Glutamatergic neuron (in vitro differentiated cells): ENCODE measurements at regions not wholly inside any gene's neighbourhood (a gene's known extent, or its start where the extent isn't known, plus 50 kb on each side); places are given as distances from the start of the nearest gene placed in this dataset.

Experiments
- DNase-seq: peaks from one replicate; pipeline ENCODE4 v3.0.0; 2022
- H3K27ac Mint-ChIP-seq: one replicate; pipeline ENCODE4 v1.8.0; 2020; ENCODE audit warnings: mild to moderate bottlenecking, mixed read lengths, inconsistent platforms; ENCODE audit not compliant: unreplicated experiment
- H3K27me3 Mint-ChIP-seq: one replicate; pipeline ENCODE4 v1.8.0; 2020; ENCODE audit warnings: mild to moderate bottlenecking, moderate library complexity, mixed read lengths, inconsistent platforms; ENCODE audit not compliant: unreplicated experiment
- H3K36me3 Mint-ChIP-seq: one replicate; pipeline ENCODE4 v1.8.0; 2020; ENCODE audit warnings: mild to moderate bottlenecking, mixed read lengths, inconsistent platforms; ENCODE audit not compliant: unreplicated experiment
- H3K4me1 Mint-ChIP-seq: one replicate; pipeline ENCODE4 v1.8.0; 2020; ENCODE audit warnings: mild to moderate bottlenecking, low read depth, mixed read lengths, inconsistent platforms; ENCODE audit not compliant: unreplicated experiment
- H3K4me3 Mint-ChIP-seq: one replicate; pipeline ENCODE4 v1.8.0; 2020; ENCODE audit warnings: mild to moderate bottlenecking, mixed read lengths, inconsistent platforms; ENCODE audit not compliant: unreplicated experiment
- H3K9me3 Mint-ChIP-seq: one replicate; pipeline ENCODE4 v1.8.0; 2020; ENCODE audit warnings: mild to moderate bottlenecking, moderate library complexity, mixed read lengths, inconsistent platforms; ENCODE audit not compliant: unreplicated experiment
- CTCF ChIP-seq: fragments of 200-600 bp; sonication (generic); IDR thresholded peaks from one replicate; pipeline ENCODE4 v1.5.0; 2021; ENCODE audit not compliant: partially characterized antibody, unreplicated experiment

GRCh38 chr10:108454793-108455192 is 1290.3 kb upstream of the SORCS1 start:
- no peaks in the 10 kb centered on the region for H3K9me3 Mint-ChIP-seq
- peaks cover 1% of the 10 kb centered on the region for H3K27me3 Mint-ChIP-seq

DNA sequence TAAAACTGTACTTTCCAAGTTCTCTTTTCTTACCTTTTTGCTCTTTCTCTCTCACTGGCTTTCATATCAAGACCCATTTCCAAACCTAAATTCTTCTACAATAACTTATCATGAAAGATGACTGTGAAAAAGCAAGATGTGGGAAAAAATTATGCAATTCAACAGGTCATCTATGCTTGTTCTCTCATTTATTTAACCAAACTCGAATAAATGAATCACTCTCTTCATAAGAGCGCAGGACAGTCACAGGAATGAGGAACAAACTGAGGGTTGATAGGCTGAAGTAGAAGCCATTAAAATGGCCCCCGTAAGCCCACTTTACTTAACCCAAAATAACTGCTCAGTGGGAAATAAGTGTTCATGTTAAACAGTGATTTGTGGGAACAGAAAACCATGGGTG is 1289.7 kb upstream of the SORCS1 start:
- no peak overlapping the region for H3K4me3 Mint-ChIP-seq
- no peak overlapping the region for H3K27ac Mint-ChIP-seq
- H3K4me1 Mint-ChIP-seq = no peaks in the 10 kb centered on the region
- peaks cover 1% of the 10 kb centered on the region for H3K27me3 Mint-ChIP-seq
- H3K9me3 Mint-ChIP-seq = no peaks in the 10 kb centered on the region
- DNase-seq = no peak
- TF ChIP-seq CTCF = no peak
- no peaks in the 10 kb centered on the region for H3K36me3 Mint-ChIP-seq

More at GRCh38 chr10:108454793-108455192, 1290.3 kb upstream of the SORCS1 start:
- Mint-ChIP-seq H3K4me1 (no peaks in the 10 kb centered on the region), H3K4me3 (no peak overlapping the region), H3K36me3 (no peaks in the 10 kb centered on the region), H3K27ac (no peak overlapping the region)
- DNase-seq = no peak
- TF ChIP-seq CTCF = no peak

DNA sequence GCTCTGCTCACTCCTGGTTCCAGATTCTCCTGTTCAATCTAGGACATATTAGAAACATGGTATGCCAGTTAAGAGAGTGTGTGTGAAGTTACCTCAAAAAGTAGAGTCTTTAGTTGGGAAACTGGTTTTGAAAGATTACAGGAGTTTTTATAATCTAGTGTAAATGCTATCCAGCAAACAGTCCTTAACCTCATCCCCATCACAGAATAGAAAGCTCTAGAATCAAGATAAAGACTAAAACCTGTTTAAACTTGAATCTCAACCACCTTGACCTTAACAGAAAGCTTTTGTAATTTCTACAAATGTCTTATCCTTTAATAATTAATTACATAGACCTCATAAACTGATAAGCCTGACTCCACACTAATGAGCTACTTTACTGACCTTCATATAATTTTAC is 1288.7 kb upstream of the SORCS1 start:
- Mint-ChIP-seq H3K27ac (no peak overlapping the region), H3K27me3 (peaks cover 1% of the 10 kb centered on the region), H3K4me1 (no peaks in the 10 kb centered on the region)

DNA sequence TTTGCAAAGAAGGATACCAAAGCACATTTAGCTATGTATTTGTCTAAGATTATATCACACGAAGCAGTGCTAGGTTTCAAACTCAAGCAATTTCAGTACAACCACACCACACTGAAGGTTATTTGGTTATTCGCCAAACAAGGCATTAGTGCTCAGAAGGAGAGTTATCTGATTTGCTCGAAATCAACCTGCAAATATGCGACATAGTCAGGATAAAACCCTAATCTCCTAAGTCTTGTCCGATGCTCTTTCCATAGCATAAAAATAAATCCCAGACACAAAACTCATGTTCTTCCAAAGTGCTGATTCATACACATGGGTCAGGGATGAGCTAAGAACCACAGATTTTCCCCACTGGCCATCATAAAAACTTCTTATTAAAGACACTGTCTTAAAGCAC is 1288.0 kb upstream of the SORCS1 start:
- no peaks in the 10 kb centered on the region for H3K36me3 Mint-ChIP-seq
- no peak overlapping the region for H3K4me3 Mint-ChIP-seq
- H3K9me3 Mint-ChIP-seq = no peaks in the 10 kb centered on the region
- no peak overlapping the region for H3K27ac Mint-ChIP-seq
- TF ChIP-seq CTCF = no peak
- DNase-seq = no peak
- H3K4me1 Mint-ChIP-seq = no peaks in the 10 kb centered on the region
- peaks cover 1% of the 10 kb centered on the region for H3K27me3 Mint-ChIP-seq

More for the DNA sequence above, 1288.7 kb upstream of the SORCS1 start:
- DNase-seq = no peak
- H3K4me3 Mint-ChIP-seq = no peak overlapping the region
- no peak for TF ChIP-seq CTCF
- no peaks in the 10 kb centered on the region for H3K36me3 Mint-ChIP-seq
- no peaks in the 10 kb centered on the region for H3K9me3 Mint-ChIP-seq

DNA sequence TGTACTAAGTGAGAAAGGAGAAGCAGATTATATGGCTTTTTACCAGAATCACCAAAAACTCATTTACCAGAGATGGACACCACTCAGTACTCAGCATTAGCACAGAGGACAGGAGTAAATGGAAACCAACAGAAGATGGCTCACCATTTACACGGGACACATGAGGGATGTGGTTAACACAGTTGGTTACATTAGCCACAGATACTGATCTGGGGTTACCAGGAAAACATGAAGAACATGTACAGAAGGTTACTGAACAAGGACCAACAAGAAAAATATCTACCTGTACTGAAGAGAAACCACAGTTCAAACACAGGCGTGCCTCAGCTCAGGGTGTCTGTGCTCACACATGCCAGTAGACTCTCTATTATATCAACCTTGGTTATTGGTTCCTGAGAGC is 1285.8 kb upstream of the SORCS1 start:
- H3K4me1 Mint-ChIP-seq = no peaks in the 10 kb centered on the region
- H3K36me3 Mint-ChIP-seq = no peaks in the 10 kb centered on the region
- no peak overlapping the region for H3K4me3 Mint-ChIP-seq
- no peak for DNase-seq
- peaks cover 3% of the 10 kb centered on the region for H3K27me3 Mint-ChIP-seq
- H3K27ac Mint-ChIP-seq = no peak overlapping the region
- TF ChIP-seq CTCF = no peak
- no peaks in the 10 kb centered on the region for H3K9me3 Mint-ChIP-seq
